Fibroblast of mammary gland (primary cell): ENCODE measurements at regions not wholly inside any gene's neighbourhood (a gene's known extent, or its start where the extent isn't known, plus 50 kb on each side); places are given as distances from the start of the nearest gene placed in this dataset.
A peak's percentile ranks its signal among the peaks of the same experiment; 100 is the strongest.

ENCODE experiments used
- DNase-seq: peaks from one replicate; pipeline ENCODE4 v3.0.0-alpha.2; 2010; ENCODE audit warnings: low read depth
- H3K4me3 ChIP-seq: 2 replicates; pipeline ENCODE4 v1.5.1; 2011; ENCODE audit warnings: low read depth, mild to moderate bottlenecking, low read length, moderate library complexity; ENCODE audit not compliant: control insufficient read depth
- CTCF ChIP-seq: conservative IDR thresholded peaks from 2 replicates; pipeline ENCODE4 v1.5.1; 2011; ENCODE audit warnings: low read depth, low read length, inconsistent platforms; ENCODE audit not compliant: control insufficient read depth, insufficient read depth

- no peak for TF ChIP-seq CTCF
- H3K4me3 ChIP-seq, result no peak overlapping the region
- peak; percentile 25 for DNase-seq
Measured at GRCh38 chr13:44172281-44172810, 201.3 kb upstream of the SERP2 start.

- TF ChIP-seq CTCF, result no peak
- peak; percentile 68 for DNase-seq
- no peak overlapping the region for H3K4me3 ChIP-seq
Measured at GRCh38 chr13:44174769-44175425, 198.7 kb upstream of the SERP2 start.

GRCh38 chr13:44176173-44176572, 197.5 kb upstream of the SERP2 start:
- no peak for DNase-seq
- no peak overlapping the region for H3K4me3 ChIP-seq
- TF ChIP-seq CTCF, result no peak

- TF ChIP-seq CTCF, result no peak
- no peak overlapping the region for H3K4me3 ChIP-seq
Measured at GRCh38 chr13:44180876-44181536, 192.6 kb upstream of the SERP2 start.

GRCh38 chr13:44181931-44182330, 191.7 kb upstream of the SERP2 start:
- no peak for TF ChIP-seq CTCF
- no peak overlapping the region for H3K4me3 ChIP-seq
- DNase-seq, result no peak

More at GRCh38 chr13:44180876-44181536, 192.6 kb upstream of the SERP2 start:
- no peak for DNase-seq

- no peak overlapping the region for H3K4me3 ChIP-seq
- DNase-seq, result no peak
- no peak for TF ChIP-seq CTCF
Measured at GRCh38 chr13:44184740-44185139, 188.9 kb upstream of the SERP2 start.
